Skeletal muscle cell (primary cell): ENCODE measurements at regions not wholly inside any gene's neighbourhood (a gene's known extent, or its start where the extent isn't known, plus 50 kb on each side); places are given as distances from the start of the nearest gene placed in this dataset.

ENCODE experiments used
- DNase-seq: peaks from one replicate; pipeline ENCODE4 v3.0.0-alpha.2; 2010; ENCODE audit warnings: low read depth
- H3K4me3 ChIP-seq: 2 replicates; pipeline ENCODE4 v1.5.1; 2011; ENCODE audit warnings: low read depth, mild to moderate bottlenecking, control low read depth, low read length, moderate library complexity

- H3K4me3 ChIP-seq, result no peak overlapping the region
- no peak for DNase-seq
These were observed 178.2 kb upstream of the CST7 start for GRCh38 chr20:24770628-24771541.

GRCh38 chr20:24771542-24772061 lies 177.5 kb upstream of the CST7 start:
- no peak for DNase-seq

GRCh38 chr20:24772667-24773066 lies 176.4 kb upstream of the CST7 start:
- H3K4me3 ChIP-seq, result no peak overlapping the region
- DNase-seq, result no peak

More at GRCh38 chr20:24771542-24772061, 177.5 kb upstream of the CST7 start:
- no peak overlapping the region for H3K4me3 ChIP-seq

GRCh38 chr20:24773168-24773567 lies 175.9 kb upstream of the CST7 start:
- no peak for DNase-seq
- no peak overlapping the region for H3K4me3 ChIP-seq

- DNase-seq, result peak; percentile 62
- H3K4me3 ChIP-seq, result no peak overlapping the region
These were observed 175.3 kb upstream of the CST7 start for GRCh38 chr20:24773751-24774201.

- DNase-seq, result no peak
These were observed 173.1 kb upstream of the CST7 start for GRCh38 chr20:24775966-24776365.

GRCh38 chr20:24776755-24777271 lies 172.3 kb upstream of the CST7 start:
- no peak overlapping the region for H3K4me3 ChIP-seq
- DNase-seq, result no peak

More at GRCh38 chr20:24775966-24776365, 173.1 kb upstream of the CST7 start:
- H3K4me3 ChIP-seq, result no peak overlapping the region

GRCh38 chr20:24777746-24778145 lies 171.3 kb upstream of the CST7 start:
- H3K4me3 ChIP-seq, result no peak overlapping the region
- no peak for DNase-seq

GRCh38 chr20:24778585-24779031 lies 170.5 kb upstream of the CST7 start:
- H3K4me3 ChIP-seq, result no peak overlapping the region

GRCh38 chr20:24779131-24779530 lies 169.9 kb upstream of the CST7 start:
- DNase-seq, result no peak
- H3K4me3 ChIP-seq, result no peak overlapping the region

More at GRCh38 chr20:24778585-24779031, 170.5 kb upstream of the CST7 start:
- DNase-seq, result no peak

GRCh38 chr20:24779946-24780345 lies 169.1 kb upstream of the CST7 start:
- DNase-seq, result no peak
- no peak overlapping the region for H3K4me3 ChIP-seq

GRCh38 chr20:24780674-24781417 lies 168.2 kb upstream of the CST7 start:
- no peak for DNase-seq
- no peak overlapping the region for H3K4me3 ChIP-seq

GRCh38 chr20:24781418-24781980 lies 167.6 kb upstream of the CST7 start:
- no peak overlapping the region for H3K4me3 ChIP-seq
- DNase-seq, result no peak

- H3K4me3 ChIP-seq, result no peak overlapping the region
These were observed 166.8 kb upstream of the CST7 start for GRCh38 chr20:24782301-24782700.

GRCh38 chr20:24782801-24783630 lies 166.1 kb upstream of the CST7 start:
- no peak for DNase-seq

More at GRCh38 chr20:24782301-24782700, 166.8 kb upstream of the CST7 start:
- no peak for DNase-seq

GRCh38 chr20:24783631-24784492 lies 165.2 kb upstream of the CST7 start:
- H3K4me3 ChIP-seq, result no peak overlapping the region
- no peak for DNase-seq

More at GRCh38 chr20:24782801-24783630, 166.1 kb upstream of the CST7 start:
- no peak overlapping the region for H3K4me3 ChIP-seq

GRCh38 chr20:24784607-24785006 lies 164.5 kb upstream of the CST7 start:
- no peak overlapping the region for H3K4me3 ChIP-seq
- DNase-seq, result no peak
